ENCODE measurements at regions not wholly inside any gene's neighbourhood (a gene's known extent, or its start where the extent isn't known, plus 50 kb on each side); places are given as distances from the start of the nearest gene placed in this dataset.

- H3K4me3 ChIP-seq (ENCODE audit: low read depth, low read length), result no peak overlapping the region
- DNase-seq (ENCODE audit: low read depth), result peak; percentile 16
- no peak for TF ChIP-seq CTCF (conservative IDR thresholded peaks at IDR 0.05; ENCODE audit: low read depth, low read length)
Observed at GRCh38 chr13:66021846-66022245, 1208.3 kb downstream of the PCDH9 start.

- no peak for DNase-seq (ENCODE audit: low read depth)
- no peak overlapping the region for H3K4me3 ChIP-seq (ENCODE audit: low read depth, low read length)
Observed at GRCh38 chr13:66014771-66015170, 1215.4 kb downstream of the PCDH9 start.

GRCh38 chr13:66009241-66009640 lies 1220.9 kb downstream of the PCDH9 start:
- no peak for DNase-seq (ENCODE audit: low read depth)
- no peak for TF ChIP-seq CTCF (conservative IDR thresholded peaks at IDR 0.05; ENCODE audit: low read depth, low read length)

More at GRCh38 chr13:66014771-66015170, 1215.4 kb downstream of the PCDH9 start:
- no peak for TF ChIP-seq CTCF (conservative IDR thresholded peaks at IDR 0.05; ENCODE audit: low read depth, low read length)

GRCh38 chr13:66003558-66003957 lies 1226.6 kb downstream of the PCDH9 start:
- no peak for DNase-seq (ENCODE audit: low read depth)
- TF ChIP-seq CTCF (conservative IDR thresholded peaks at IDR 0.05; ENCODE audit: low read depth, low read length), result no peak
- H3K4me3 ChIP-seq (ENCODE audit: low read depth, low read length), result no peak overlapping the region

More at GRCh38 chr13:66009241-66009640, 1220.9 kb downstream of the PCDH9 start:
- no peak overlapping the region for H3K4me3 ChIP-seq (ENCODE audit: low read depth, low read length)

GRCh38 chr13:66001140-66001539 lies 1229.0 kb downstream of the PCDH9 start:
- no peak overlapping the region for H3K4me3 ChIP-seq (ENCODE audit: low read depth, low read length)
- DNase-seq (ENCODE audit: low read depth), result no peak

GRCh38 chr13:65999411-65999810 lies 1230.7 kb downstream of the PCDH9 start:
- H3K4me3 ChIP-seq (ENCODE audit: low read depth, low read length), result no peak overlapping the region
- DNase-seq (ENCODE audit: low read depth), result no peak
- TF ChIP-seq CTCF (conservative IDR thresholded peaks at IDR 0.05; ENCODE audit: low read depth, low read length), result no peak

More at GRCh38 chr13:66001140-66001539, 1229.0 kb downstream of the PCDH9 start:
- TF ChIP-seq CTCF (conservative IDR thresholded peaks at IDR 0.05; ENCODE audit: low read depth, low read length), result no peak

- no peak overlapping the region for H3K4me3 ChIP-seq (ENCODE audit: low read depth, low read length)
- no peak for TF ChIP-seq CTCF (conservative IDR thresholded peaks at IDR 0.05; ENCODE audit: low read depth, low read length)
- DNase-seq (ENCODE audit: low read depth), result no peak
Observed at GRCh38 chr13:65990684-65991083, 1239.5 kb downstream of the PCDH9 start.
